GM12864 (cell line): ENCODE measurements at regions not wholly inside any gene's neighbourhood (a gene's known extent, or its start where the extent isn't known, plus 50 kb on each side); places are given as distances from the start of the nearest gene placed in this dataset.
"Not testable (repeated sequence)": the region's sequence is repeated elsewhere in the genome, so short reads cannot be mapped to it uniquely, and the experiment has no call there.

Source experiments
- DNase-seq: peaks from one replicate; pipeline ENCODE4 v3.0.0-alpha.2; 2011; ENCODE audit warnings: low read depth
- H3K4me3 ChIP-seq: 2 replicates; pipeline ENCODE4 v1.5.1; 2011; ENCODE audit warnings: mild to moderate bottlenecking, low read depth, low read length, control low read depth
- CTCF ChIP-seq: IDR thresholded peaks from 2 replicates; pipeline ENCODE4 v1.5.1; 2011; ENCODE audit warnings: low read depth, mild to moderate bottlenecking, moderate library complexity, low read length, control low read depth, inconsistent platforms; ENCODE audit errors: missing control alignments

DNA sequence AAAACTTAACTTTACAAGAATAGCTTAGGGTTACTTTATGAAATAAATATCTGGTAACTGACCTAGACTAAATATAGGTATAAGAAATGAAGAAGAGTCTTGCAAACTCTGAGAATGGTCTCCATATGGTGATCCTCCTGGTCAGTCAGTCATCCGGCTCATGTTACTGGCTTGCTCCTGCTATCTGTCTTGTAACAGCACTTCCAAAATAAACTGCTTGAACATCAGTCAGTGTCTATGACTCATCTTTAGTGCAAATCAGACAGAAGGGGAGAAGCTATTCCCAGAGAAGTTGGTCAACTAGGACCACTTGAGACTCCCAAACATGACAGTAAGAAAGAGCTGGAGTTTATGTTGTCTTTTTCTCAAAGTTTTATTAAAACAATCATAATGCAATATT lies 1550.9 kb downstream of the PCDH9 start:
- H3K4me3 ChIP-seq = no peak overlapping the region
- no peak for TF ChIP-seq CTCF
- no peak for DNase-seq

- DNase-seq = no peak
- TF ChIP-seq CTCF = no peak
- H3K4me3 ChIP-seq = no peak overlapping the region
Measured at GRCh38 chr13:65677906-65678305, 1552.2 kb downstream of the PCDH9 start.

GRCh38 chr13:65675383-65675782 lies 1554.8 kb downstream of the PCDH9 start:
- DNase-seq = not testable (repeated sequence)

DNA sequence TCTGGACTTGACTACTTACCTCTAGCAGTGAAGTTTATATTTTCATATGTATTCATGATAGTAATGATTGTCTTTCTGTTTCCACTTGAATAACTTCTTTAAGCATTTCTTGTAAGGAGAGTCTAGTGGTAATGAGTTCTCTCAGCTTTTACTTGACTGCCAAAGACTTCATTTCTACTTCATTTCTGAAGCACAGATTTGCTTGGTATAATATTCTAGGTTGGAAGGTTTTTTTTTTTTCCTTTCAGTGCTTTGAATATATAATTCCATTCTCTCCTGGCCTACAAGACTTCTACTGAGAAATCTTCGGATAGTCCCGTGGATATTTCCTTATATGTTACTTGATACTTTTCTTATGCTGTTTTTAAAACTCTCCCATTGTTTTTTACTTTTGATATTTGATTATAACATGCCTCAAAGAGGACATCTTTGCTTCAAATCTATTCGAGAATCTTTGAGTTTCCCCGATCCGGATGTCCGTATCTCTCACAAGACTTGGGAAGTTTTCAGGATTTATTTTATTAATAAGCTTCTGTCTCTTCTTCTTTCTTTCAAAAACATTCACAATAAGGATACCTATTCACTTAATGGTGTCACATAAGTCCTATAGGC lies 1560.0 kb downstream of the PCDH9 start:
- DNase-seq = no peak
- no peak for TF ChIP-seq CTCF
- no peak overlapping the region for H3K4me3 ChIP-seq

More at GRCh38 chr13:65675383-65675782, 1554.8 kb downstream of the PCDH9 start:
- not testable (repeated sequence) for H3K4me3 ChIP-seq

DNA sequence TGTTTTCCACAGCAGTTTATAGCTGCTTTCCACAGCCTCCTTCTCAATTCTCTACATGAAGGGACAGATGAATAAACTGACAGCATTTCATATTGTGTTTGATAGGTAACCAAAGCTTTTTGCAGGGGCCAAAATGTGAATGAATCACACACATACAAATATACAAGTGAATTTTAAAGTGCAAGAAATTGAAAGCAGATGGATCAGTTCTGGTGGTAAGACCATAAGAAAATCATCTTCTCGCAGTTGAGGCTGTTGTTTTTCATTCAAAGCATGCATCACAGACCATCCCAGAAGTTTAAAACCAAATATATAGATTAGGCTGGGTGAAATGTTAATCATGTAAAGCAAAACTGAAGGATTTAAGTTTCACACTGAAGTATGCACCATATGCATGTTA lies 1569.4 kb downstream of the PCDH9 start:
- H3K4me3 ChIP-seq = no peak overlapping the region

GRCh38 chr13:65656740-65657329 lies 1573.3 kb downstream of the PCDH9 start:
- H3K4me3 ChIP-seq = no peak overlapping the region
- no peak for TF ChIP-seq CTCF
- no peak for DNase-seq

More for the DNA sequence above, 1569.4 kb downstream of the PCDH9 start:
- DNase-seq = no peak
- TF ChIP-seq CTCF = no peak

DNA sequence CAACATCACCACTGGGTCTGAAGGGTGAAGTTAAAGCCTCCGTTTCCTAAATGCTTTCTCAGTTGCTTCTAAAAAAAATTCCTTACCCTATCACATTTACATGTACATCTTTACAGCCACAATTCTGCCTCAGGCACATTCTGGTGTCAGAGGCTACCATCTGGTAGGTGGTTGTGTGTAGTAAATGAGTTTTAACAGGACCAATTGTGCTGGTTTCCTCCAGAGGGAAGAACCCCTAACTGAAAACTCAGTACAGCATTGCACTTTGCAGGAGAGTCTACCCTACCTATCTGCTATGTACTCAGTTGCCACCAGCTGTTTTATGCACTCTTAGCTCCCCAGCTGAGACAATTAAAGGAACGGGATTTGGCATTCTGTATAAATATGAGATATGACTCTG lies 1576.5 kb downstream of the PCDH9 start:
- DNase-seq = no peak
- H3K4me3 ChIP-seq = no peak overlapping the region
- TF ChIP-seq CTCF = no peak
